HG02938 (cell line): ENCODE measurements at regions not wholly inside any gene's neighbourhood (a gene's known extent, or its start where the extent isn't known, plus 50 kb on each side); places are given as distances from the start of the nearest gene placed in this dataset.

Experiments
- ATAC-seq: cut with Tn5 transposase; IDR thresholded peaks from one replicate; pipeline ENCODE4 v1.9.1; 2021; ENCODE audit warnings: mild to moderate bottlenecking, moderate library complexity; ENCODE audit not compliant: unreplicated experiment

GRCh38 chr4:105093975-105094374, 52.7 kb upstream of the TET2 start:
- ATAC-seq, result no peak
